C4-2B (cell line): ENCODE measurements at regions not wholly inside any gene's neighbourhood (a gene's known extent, or its start where the extent isn't known, plus 50 kb on each side); places are given as distances from the start of the nearest gene placed in this dataset.

Experiments used
- H3K27ac ChIP-seq: fragments of 450-650 bp; 2 replicates; pipeline ENCODE4 v1.5.1; 2017
- ZFX ChIP-seq: fragments of 450-650 bp; IDR thresholded peaks from 2 replicates; pipeline ENCODE4 v1.6.1; 2017
- TF ChIP-seq, protein P1 (sequence below): fragments of 450-650 bp; conservative IDR thresholded peaks from 2 replicates; pipeline ENCODE4 v1.5.1; 2017; ENCODE audit warnings: mild to moderate bottlenecking

DNA sequence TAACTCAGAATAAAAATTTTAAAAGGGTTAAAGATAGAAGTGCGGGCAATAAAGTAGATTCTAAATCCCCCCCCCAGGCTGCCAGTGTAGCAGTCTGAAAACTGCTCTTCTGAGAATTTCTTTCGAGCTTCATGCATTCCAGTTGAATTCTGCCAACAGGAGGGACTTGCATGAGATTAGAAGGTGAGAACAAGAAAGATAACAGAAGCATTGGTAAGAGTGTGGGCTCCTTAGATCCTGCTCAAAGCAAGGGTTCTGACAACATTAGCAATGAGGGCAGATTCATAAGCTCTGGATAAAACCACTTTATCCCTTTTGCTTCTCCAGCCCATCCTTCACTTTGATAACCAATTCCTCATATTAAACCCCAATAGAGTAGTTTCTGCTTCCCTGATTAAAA, 235.9 kb upstream of the CDH6 start:
- no peak for TF ChIP-seq ZFX
- TF ChIP-seq, protein P1, sequence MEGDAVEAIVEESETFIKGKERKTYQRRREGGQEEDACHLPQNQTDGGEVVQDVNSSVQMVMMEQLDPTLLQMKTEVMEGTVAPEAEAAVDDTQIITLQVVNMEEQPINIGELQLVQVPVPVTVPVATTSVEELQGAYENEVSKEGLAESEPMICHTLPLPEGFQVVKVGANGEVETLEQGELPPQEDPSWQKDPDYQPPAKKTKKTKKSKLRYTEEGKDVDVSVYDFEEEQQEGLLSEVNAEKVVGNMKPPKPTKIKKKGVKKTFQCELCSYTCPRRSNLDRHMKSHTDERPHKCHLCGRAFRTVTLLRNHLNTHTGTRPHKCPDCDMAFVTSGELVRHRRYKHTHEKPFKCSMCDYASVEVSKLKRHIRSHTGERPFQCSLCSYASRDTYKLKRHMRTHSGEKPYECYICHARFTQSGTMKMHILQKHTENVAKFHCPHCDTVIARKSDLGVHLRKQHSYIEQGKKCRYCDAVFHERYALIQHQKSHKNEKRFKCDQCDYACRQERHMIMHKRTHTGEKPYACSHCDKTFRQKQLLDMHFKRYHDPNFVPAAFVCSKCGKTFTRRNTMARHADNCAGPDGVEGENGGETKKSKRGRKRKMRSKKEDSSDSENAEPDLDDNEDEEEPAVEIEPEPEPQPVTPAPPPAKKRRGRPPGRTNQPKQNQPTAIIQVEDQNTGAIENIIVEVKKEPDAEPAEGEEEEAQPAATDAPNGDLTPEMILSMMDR = no peak
- no peak overlapping the region for H3K27ac ChIP-seq

GRCh38 chr5:30956251-30956650, 237.2 kb upstream of the CDH6 start:
- no peak overlapping the region for H3K27ac ChIP-seq
- TF ChIP-seq, protein P1 = no peak
- no peak for TF ChIP-seq ZFX

GRCh38 chr5:30937070-30937469, 256.4 kb upstream of the CDH6 start:
- no peak overlapping the region for H3K27ac ChIP-seq
- TF ChIP-seq, protein P1 = no peak
- no peak for TF ChIP-seq ZFX

DNA sequence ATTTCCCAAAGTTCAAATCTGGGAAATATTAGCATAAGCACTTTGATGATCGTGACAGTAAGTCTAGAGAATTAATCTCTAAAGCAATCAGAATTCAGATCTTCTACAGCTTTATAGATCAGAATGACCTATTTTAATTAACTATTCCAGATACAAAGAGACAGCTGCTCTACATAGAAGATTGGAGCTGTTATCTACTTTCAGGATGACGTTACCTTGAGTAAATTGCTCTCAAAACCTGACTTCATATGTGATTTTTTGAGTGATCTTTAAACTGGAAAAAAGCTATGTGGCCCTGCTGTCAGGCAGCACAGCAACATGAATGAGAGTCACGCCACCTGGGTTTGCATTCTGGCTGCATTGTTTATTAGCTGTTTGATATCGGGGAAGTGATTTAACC, 259.9 kb upstream of the CDH6 start:
- no peak overlapping the region for H3K27ac ChIP-seq
- TF ChIP-seq, protein P1 = no peak
- no peak for TF ChIP-seq ZFX

- TF ChIP-seq ZFX = no peak
- TF ChIP-seq, protein P1 = no peak
- no peak overlapping the region for H3K27ac ChIP-seq
These were observed 261.0 kb upstream of the CDH6 start for GRCh38 chr5:30932273-30933017.

DNA sequence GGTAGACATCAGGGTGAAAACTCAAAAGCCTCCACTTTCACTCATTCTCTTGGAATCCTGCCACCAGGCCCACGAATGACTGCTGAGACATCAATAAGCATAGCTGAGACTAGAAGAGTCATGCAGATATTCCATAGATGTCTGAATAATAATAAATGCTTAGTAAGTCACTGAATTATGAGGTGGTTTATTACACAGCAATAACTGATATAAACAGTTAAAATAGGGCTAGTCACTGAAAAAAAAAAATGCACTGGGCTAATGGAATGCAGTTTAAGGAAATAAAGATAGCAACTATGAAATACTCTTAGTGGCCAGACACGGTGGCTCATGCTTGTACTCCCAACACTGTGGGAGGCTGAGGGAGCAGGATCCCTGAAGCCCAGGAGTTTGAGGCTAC, 262.8 kb upstream of the CDH6 start:
- H3K27ac ChIP-seq = no peak overlapping the region
- TF ChIP-seq, protein P1 = no peak
- no peak for TF ChIP-seq ZFX

DNA sequence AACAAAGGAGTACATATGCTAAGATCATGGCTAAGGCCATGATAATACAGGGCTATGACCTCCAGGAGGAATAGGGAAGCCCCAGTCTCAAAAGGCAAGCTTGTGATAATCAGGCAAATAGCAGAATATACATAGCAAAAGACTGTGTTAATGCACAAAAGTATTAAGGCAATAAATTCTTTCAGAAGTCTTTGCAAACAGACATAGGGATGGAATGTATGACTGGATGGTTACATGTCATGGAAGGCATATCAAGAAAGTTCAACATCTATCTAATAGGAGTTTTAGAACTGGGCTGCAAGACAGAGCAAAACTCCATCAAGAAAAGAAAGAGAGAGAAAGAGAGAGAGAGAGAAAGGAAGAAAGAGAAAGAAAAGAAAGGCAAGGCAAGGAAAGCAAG, 264.5 kb upstream of the CDH6 start:
- no peak overlapping the region for H3K27ac ChIP-seq
- TF ChIP-seq, protein P1 = no peak
- no peak for TF ChIP-seq ZFX
